Posterior vena cava (tissue), 2 donors: ENCODE measurements at regions not wholly inside any gene's neighbourhood (a gene's known extent, or its start where the extent isn't known, plus 50 kb on each side); places are given as distances from the start of the nearest gene placed in this dataset.

Source experiments
- DNase-seq: peaks from one replicate; pipeline ENCODE4 v3.0.0-alpha.2; 2020; ENCODE audit warnings: low spot score
- intact Hi-C, 2 donors: fragments of 100-400 bp; cut with DNase I; formaldehyde crosslinking; loops; one replicate each; pipeline versions ENCODE4 v1.14.1 to v1.14.2; 2022 to 2023
- donor health status: DM: yes; HTN: yes; CAD: no.
- donor health status: DM: yes; HTN: yes; CAD: no.

- no peak for DNase-seq
- intact Hi-C loops = no loop called here
Observed at GRCh38 chr7:32428546-32428945, 61.6 kb downstream of the LSM5 start.

- DNase-seq = peak; percentile 94
- intact Hi-C loops = no loop called here
Observed at GRCh38 chr7:32427769-32428291, 62.4 kb downstream of the LSM5 start.

- intact Hi-C loops = no loop called here
- no peak for DNase-seq
Observed at GRCh38 chr7:32416846-32417245, 73.3 kb downstream of the LSM5 start.

GRCh38 chr7:32415936-32416335 is 74.2 kb downstream of the LSM5 start:
- intact Hi-C loops = no loop called here
- DNase-seq = no peak

- intact Hi-C loops = no loop called here
Observed at GRCh38 chr7:32415519-32415918, 74.7 kb downstream of the LSM5 start.

GRCh38 chr7:32412471-32412870 is 77.7 kb downstream of the LSM5 start:
- intact Hi-C loops = no loop called here
- DNase-seq = no peak

More at GRCh38 chr7:32415519-32415918, 74.7 kb downstream of the LSM5 start:
- no peak for DNase-seq

GRCh38 chr7:32410545-32410944 is 79.6 kb downstream of the LSM5 start:
- intact Hi-C loops = no loop called here
- DNase-seq = no peak

- intact Hi-C loops = no loop called here
- DNase-seq = no peak
Observed at GRCh38 chr7:32406386-32406785, 83.8 kb downstream of the LSM5 start.

GRCh38 chr7:32403463-32404229 is 86.5 kb downstream of the LSM5 start:
- intact Hi-C loops = no loop called here
- no peak for DNase-seq

GRCh38 chr7:32400676-32401075 is 89.5 kb downstream of the LSM5 start:
- intact Hi-C loops = no loop called here
- no peak for DNase-seq

- intact Hi-C loops = no loop called here
- DNase-seq = no peak
Observed at GRCh38 chr7:32399311-32399710, 90.9 kb downstream of the LSM5 start.

GRCh38 chr7:32395168-32395567 is 95.0 kb downstream of the LSM5 start:
- intact Hi-C loops = no loop called here
- no peak for DNase-seq

GRCh38 chr7:32393861-32394260 is 96.3 kb downstream of the LSM5 start:
- no peak for DNase-seq
- intact Hi-C loops = no loop called here

GRCh38 chr7:32390210-32390609 is 100.0 kb downstream of the LSM5 start:
- intact Hi-C loops = no loop called here
- no peak for DNase-seq

GRCh38 chr7:32385316-32385956 is 104.7 kb downstream of the LSM5 start:
- DNase-seq = no peak
- intact Hi-C loops = loop anchor here in 1 of 2 donors (10.0 kb wide), 1 partner anchor 731 kb away; no protein-coding TSS in a partner anchor

- no peak for DNase-seq
- intact Hi-C loops = loop anchor here in 1 of 2 donors (10.0 kb wide), 1 partner anchor 726 kb away; no protein-coding TSS in a partner anchor
Observed at GRCh38 chr7:32381024-32381601, 109.1 kb downstream of the LSM5 start.

- no peak for DNase-seq
- intact Hi-C loops = loop anchor here in 1 of 2 donors (10.0 kb wide), 1 partner anchor 725 kb away; no protein-coding TSS in a partner anchor
Observed at GRCh38 chr7:32379510-32380112, 110.6 kb downstream of the LSM5 start.

- DNase-seq = no peak
- intact Hi-C loops = no loop called here
Observed at GRCh38 chr7:32378988-32379387, 111.2 kb downstream of the LSM5 start.

- DNase-seq = no peak
- intact Hi-C loops = no loop called here
Observed at GRCh38 chr7:32364581-32364980, 125.6 kb downstream of the LSM5 start.

GRCh38 chr7:32360127-32360526 is 130.1 kb downstream of the LSM5 start:
- intact Hi-C loops = no loop called here
- no peak for DNase-seq
